Rectal smooth muscle tissue (tissue), 1 donor: ENCODE measurements at regions not wholly inside any gene's neighbourhood (a gene's known extent, or its start where the extent isn't known, plus 50 kb on each side); places are given as distances from the start of the nearest gene placed in this dataset.

Experiments used
- H3K27ac ChIP-seq: one replicate; pipeline ENCODE4 v1.7.0; 2013; ENCODE audit warnings: low read depth, low read length, inconsistent platforms
- H3K27me3 ChIP-seq: one replicate; pipeline ENCODE4 v1.7.0; 2013; ENCODE audit warnings: low read length; ENCODE audit not compliant: control insufficient read depth, insufficient read depth
- H3K36me3 ChIP-seq: one replicate; pipeline ENCODE4 v1.7.0; 2013; ENCODE audit warnings: low read length; ENCODE audit not compliant: control insufficient read depth, insufficient read depth
- H3K4me1 ChIP-seq: one replicate; pipeline ENCODE4 v1.7.0; 2013; ENCODE audit warnings: low read length; ENCODE audit not compliant: control insufficient read depth, insufficient read depth
- H3K4me3 ChIP-seq: one replicate; pipeline ENCODE4 v1.7.0; 2013; ENCODE audit warnings: low read length
- H3K9ac ChIP-seq: one replicate; pipeline ENCODE4 v1.7.0; 2013; ENCODE audit warnings: low read length

DNA sequence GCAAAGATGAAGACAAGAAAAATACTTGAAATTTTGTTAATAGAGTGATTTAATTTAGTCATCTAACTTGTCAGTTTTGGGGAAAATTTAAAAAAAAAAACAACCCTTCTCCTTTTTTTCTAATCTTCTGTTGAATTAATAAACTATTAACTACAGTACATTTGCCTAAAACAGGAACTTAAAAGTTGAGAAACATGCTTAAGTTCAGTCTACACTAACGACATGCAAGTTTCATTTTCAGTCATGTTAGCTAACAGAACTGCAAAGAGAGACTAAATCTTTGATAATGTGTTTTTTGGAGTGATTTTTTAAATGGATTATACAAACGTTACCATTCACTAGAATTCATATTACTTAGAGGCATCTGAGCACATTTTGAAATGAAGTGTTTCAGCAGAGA lies 71.9 kb upstream of the MBNL1 start:
- no peak overlapping the region for H3K9ac ChIP-seq
- H3K36me3 ChIP-seq = no peaks in the 10 kb centered on the region
- peaks cover 36% of the 10 kb centered on the region for H3K4me1 ChIP-seq
- no peak overlapping the region for H3K4me3 ChIP-seq
- H3K27ac ChIP-seq = peak overlapping the region; percentile 89
- no peaks in the 10 kb centered on the region for H3K27me3 ChIP-seq

DNA sequence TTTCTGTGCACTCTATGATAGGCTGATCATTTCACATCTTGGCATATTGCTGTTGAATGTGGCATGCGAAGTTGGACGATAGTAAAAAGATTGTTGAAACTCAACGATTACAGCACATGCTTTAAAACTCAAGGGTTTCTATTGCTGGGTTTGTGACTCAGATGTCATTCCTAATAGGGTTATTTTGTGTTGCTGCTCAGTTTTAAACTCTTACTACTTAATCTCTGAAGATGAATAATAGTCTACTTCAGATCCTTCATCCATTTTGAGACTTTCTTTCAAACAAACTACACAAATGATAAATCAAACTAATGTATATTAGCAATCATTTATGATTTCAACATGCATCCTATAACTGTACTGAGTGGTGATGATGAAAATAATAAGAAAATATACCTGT lies 71.3 kb upstream of the MBNL1 start:
- Histone ChIP-seq H3K27ac (peak overlapping the region; percentile 89), H3K9ac (no peak overlapping the region), H3K36me3 (no peaks in the 10 kb centered on the region), H3K27me3 (no peaks in the 10 kb centered on the region), H3K4me1 (peaks cover 39% of the 10 kb centered on the region), H3K4me3 (peak overlapping the region; percentile 32)

DNA sequence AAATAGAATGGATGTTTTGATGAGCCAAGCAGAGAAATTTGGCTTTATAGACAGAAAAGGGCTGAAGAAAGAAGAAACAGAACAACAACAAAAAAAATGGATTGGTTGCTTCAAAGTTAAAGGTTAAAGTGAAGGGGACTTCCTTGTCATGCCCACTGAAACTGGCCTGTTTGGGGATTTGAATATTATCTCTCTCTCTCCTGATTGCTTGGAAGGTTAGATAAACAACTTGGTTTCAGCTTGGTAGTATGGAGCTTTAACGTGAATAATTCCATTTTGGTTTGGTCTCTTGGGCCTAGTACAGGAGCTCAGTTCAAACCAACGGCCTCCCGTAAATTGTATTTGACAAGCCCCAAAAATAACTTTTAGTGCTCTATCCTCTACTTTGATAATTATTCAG lies 70.8 kb upstream of the MBNL1 start:
- peaks cover 44% of the 10 kb centered on the region for H3K4me1 ChIP-seq
- H3K36me3 ChIP-seq = no peaks in the 10 kb centered on the region
- peak overlapping the region; percentile 89 for H3K27ac ChIP-seq
- peak overlapping the region; percentile 32 for H3K4me3 ChIP-seq
- no peak overlapping the region for H3K9ac ChIP-seq
- no peaks in the 10 kb centered on the region for H3K27me3 ChIP-seq

DNA sequence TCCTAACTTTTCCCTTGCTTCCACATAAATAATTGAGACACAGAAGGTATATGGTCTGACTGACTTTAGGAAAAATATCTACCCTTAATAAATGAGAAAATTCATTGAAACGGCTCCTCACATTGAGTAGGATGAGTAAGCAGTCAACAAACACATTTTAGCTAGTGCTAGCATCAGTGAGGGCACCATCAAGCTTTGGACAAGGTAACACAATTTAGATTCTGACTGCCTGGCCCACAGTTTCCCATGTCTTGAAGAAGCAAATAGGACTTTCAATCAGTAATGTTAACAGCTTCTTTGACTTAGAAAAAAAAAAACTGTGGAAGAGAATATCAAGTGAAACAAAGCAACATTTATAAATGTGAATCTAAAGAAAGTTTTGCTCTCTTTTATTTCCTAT lies 70.1 kb upstream of the MBNL1 start:
- Histone ChIP-seq H3K27me3 (no peaks in the 10 kb centered on the region), H3K27ac (peak overlapping the region; percentile 89), H3K9ac (no peak overlapping the region), H3K36me3 (no peaks in the 10 kb centered on the region), H3K4me1 (peaks cover 50% of the 10 kb centered on the region), H3K4me3 (no peak overlapping the region)

DNA sequence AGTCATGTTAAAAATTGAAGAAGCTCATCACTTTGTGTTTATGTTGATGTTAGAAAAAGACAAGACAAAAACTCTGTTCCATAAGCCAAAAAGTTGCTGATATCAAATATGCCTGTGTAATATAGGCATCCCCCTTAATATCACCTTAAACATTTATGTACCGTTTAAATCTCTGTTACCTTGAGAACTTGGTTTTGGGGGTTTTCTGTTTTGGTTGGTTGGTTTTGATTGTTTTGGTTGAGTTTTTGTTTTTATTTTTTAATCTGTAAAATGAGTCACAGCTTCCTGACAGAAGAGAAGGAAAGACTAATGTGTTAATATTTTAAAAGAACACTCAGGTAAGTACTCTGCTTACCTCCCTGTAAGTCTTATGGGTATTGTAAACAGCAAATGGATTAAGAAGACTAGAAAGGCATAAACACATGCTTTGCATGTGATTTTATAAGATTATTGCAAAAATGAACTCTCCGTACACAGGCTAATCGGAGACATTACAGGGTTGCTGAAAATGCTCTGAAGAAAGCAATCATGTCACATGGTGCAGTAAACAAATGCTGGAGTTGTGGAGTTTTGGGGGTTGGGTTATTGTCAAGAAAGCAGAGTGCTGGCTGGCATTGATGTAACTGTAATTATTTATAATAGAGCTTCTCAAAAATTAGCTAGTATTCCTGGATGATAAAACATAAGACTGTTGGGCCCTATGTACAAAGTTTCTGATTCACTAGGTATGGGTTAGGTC lies 69.5 kb upstream of the MBNL1 start:
- H3K9ac ChIP-seq = no peak overlapping the region
- no peaks in the 10 kb centered on the region for H3K36me3 ChIP-seq
- H3K4me1 ChIP-seq = peaks cover 50% of the 10 kb centered on the region
- H3K4me3 ChIP-seq = peak overlapping the region; percentile 24
- no peaks in the 10 kb centered on the region for H3K27me3 ChIP-seq
- peak overlapping the region; percentile 89 for H3K27ac ChIP-seq

DNA sequence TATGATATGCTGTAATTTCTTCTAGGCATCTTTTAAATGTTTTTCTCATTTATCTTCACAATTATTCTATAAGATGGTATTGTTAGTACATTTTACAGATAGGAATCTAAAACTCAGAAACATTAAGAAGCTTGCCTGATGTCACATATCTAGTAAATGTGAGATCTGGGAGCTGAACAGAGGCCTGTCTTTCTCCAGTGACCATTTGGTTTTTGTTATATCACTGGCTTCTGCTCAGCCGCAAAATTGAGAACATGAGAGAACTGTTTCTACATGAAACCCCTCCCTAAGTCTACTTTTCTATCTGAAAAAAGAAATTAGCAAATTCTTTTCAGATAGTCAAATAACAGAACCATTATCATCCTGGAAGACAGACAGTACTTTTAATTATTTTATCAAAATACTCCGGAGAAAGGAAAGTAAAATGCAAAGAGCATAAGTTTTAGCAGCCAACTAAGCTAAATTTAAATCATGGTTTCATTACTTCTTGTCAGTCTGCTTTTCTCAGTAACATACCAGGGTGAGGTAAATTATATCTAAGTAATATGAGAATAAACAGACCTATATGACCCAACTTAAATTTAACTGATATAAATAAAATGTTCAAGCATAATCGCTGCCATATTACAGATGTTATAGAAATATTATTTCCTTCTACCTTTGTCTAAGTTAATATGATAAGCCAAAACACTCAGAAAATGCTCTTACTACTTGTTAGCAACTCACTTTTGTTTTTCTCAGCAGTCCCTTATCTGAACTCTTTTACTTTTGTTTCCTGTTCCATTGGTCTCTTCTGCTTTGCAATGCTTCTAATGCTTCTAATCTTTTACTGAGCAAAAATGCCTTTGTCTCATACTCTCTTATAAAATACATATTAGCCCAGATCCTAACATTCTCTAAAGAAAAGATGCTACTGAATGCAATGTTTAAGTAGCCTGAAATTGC lies 68.0 kb upstream of the MBNL1 start:
- peak overlapping the region; percentile 14 for H3K4me3 ChIP-seq
- H3K36me3 ChIP-seq = no peaks in the 10 kb centered on the region
- H3K27ac ChIP-seq = peak overlapping the region; percentile 89
- H3K9ac ChIP-seq = no peak overlapping the region
- H3K27me3 ChIP-seq = no peaks in the 10 kb centered on the region
- H3K4me1 ChIP-seq = peaks cover 53% of the 10 kb centered on the region

DNA sequence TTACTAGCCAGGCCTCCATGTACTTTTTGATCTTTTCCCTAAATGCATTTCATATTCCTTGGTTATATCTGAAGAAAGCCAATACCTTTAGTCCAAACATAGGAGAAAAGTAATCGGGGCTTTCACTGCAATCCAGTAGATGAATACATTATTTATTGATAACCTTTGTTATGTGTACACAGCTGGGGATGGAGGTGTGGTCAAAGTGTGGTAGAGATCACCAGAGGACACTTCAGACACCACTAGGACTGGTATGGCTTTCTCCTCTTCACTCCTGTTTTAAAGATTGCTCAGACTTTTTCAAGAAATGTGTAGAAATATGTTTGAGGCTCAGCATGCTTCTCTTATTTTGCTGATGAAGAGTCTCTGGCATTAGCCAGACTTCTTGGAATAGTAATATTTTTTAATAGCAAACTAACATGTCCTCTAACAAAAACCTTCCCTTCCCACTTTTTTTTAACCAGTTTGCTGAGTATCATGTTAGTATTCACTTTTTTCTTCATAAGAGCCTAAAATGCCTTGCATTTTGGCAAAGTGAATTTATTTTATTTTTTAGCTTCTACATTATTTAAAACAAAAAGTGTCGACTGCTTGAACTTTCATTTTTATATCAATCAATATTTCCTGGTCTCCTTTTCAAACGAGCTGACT lies 65.6 kb upstream of the MBNL1 start:
- Histone ChIP-seq H3K27me3 (no peaks in the 10 kb centered on the region), H3K27ac (peak overlapping the region; percentile 89), H3K4me1 (peaks cover 46% of the 10 kb centered on the region), H3K4me3 (peak overlapping the region; percentile 17), H3K9ac (no peak overlapping the region), H3K36me3 (no peaks in the 10 kb centered on the region)

DNA sequence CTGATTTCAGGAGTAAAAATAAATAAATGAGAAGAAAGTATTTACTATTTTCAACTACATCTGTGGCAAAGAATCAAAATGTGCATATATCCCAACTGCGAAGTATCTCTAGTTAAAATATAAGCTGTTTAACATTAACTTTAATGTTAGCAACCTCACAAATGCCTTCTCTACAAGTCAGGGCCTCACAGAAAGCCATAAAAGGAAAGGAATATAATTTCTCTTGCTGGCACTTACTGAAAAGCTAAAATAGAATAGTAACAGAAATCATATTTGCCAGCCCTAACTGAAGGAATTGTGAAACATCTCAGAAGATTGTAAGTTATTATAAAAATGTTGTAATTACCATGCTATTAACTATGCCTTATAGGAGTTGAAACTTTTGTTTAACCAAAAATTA lies 65.1 kb upstream of the MBNL1 start:
- peaks cover 43% of the 10 kb centered on the region for H3K4me1 ChIP-seq
- no peak overlapping the region for H3K9ac ChIP-seq
- peak overlapping the region; percentile 89 for H3K27ac ChIP-seq
- no peaks in the 10 kb centered on the region for H3K36me3 ChIP-seq
- no peaks in the 10 kb centered on the region for H3K27me3 ChIP-seq
- H3K4me3 ChIP-seq = peak overlapping the region; percentile 50

DNA sequence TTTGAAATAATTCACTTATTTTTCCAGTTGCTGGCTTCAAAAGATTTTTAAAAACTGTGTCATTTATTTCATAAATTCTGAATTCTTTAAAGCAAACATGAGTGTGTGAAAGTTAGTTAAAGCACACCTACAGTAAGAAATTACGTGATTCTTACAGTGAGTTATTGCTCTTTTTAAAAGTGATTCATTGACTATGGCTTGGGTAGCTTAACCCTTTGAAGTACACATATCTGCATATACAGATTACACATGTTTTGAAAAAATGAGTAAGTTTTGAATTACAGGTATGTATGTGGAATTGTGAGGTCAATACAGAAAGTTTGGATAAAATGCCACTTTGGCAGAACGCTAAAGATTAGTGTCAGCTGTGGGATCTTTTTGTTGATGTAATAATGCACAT lies 64.5 kb upstream of the MBNL1 start:
- no peak overlapping the region for H3K9ac ChIP-seq
- H3K27ac ChIP-seq = peak overlapping the region; percentile 89
- no peaks in the 10 kb centered on the region for H3K27me3 ChIP-seq
- peak overlapping the region; percentile 50 for H3K4me3 ChIP-seq
- peaks cover 37% of the 10 kb centered on the region for H3K4me1 ChIP-seq
- no peaks in the 10 kb centered on the region for H3K36me3 ChIP-seq

DNA sequence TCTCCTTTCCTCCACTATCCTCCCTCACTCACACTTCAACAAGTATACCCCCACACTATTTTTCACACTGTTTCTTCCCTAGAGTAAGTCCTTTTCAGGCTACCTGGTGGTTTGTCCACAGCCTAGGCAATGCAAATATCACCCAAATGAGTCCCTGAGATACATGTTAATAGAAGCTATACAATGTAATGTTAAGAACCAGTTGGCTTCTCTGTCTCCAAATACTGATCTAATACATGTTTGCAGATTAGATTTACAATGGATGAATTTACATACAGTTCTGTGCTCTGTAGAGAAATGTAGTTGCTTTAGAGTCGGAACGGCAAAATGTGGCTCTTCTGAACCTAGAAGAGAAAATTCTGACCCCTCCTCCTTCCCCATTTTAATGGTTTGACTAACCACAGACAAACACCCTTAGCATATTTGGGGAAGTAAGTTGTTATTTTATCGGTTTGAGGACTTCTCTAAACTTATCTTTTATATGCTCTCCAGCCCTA lies 63.6 kb upstream of the MBNL1 start:
- peak overlapping the region; percentile 60 for H3K4me3 ChIP-seq
- peak overlapping the region; percentile 89 for H3K27ac ChIP-seq
- H3K4me1 ChIP-seq = peaks cover 31% of the 10 kb centered on the region
- no peaks in the 10 kb centered on the region for H3K36me3 ChIP-seq
- no peaks in the 10 kb centered on the region for H3K27me3 ChIP-seq
- H3K9ac ChIP-seq = peak overlapping the region; percentile 13

DNA sequence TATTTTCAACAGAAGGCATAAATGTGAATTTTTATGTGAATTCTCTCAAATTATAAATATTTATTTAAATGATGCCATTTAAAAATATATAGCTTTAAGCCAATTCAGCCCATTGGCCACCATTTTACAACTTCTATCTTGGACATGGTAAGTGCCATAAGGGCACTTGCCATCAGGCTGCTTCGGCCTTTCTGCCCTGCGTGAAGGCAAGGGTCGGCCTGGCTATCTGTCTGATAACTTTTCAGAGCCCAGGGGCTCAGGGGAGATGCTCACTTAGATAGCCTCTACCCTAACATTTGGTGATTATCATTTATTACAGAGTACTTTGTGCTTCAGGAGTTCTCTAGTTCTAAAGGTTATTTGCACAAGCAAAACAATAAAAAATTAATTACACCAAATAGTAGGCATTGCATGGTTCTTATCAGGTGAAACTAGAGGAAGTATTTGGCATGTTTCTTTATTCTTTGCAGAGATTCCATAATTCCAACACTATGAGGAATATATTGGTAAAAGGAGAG lies 62.4 kb upstream of the MBNL1 start:
- H3K4me1 ChIP-seq = peaks cover 29% of the 10 kb centered on the region
- H3K27me3 ChIP-seq = no peaks in the 10 kb centered on the region
- H3K9ac ChIP-seq = no peak overlapping the region
- H3K27ac ChIP-seq = peak overlapping the region; percentile 89
- H3K4me3 ChIP-seq = no peak overlapping the region
- H3K36me3 ChIP-seq = no peaks in the 10 kb centered on the region

DNA sequence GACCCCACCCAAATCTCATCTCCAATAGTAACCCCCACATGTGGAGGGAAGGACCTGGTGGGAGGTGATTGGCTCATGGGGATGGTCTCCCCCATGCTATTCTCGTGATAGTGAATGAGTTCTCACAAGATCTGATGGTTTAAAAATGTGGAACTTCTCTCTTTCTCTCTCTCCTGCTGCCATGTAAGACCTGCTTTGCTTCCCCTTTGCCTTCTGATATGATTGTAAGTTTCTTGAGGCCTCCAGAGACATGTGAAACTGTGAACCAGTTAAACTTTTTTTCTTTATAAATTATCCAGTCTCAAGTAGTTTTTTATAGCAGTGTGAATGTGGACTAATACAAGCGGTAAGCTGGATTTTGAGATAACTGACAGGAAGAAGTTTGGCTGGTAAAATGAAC lies 60.3 kb upstream of the MBNL1 start:
- Histone ChIP-seq H3K36me3 (no peaks in the 10 kb centered on the region), H3K27me3 (no peaks in the 10 kb centered on the region), H3K4me3 (no peak overlapping the region), H3K9ac (no peak overlapping the region), H3K4me1 (peaks cover 19% of the 10 kb centered on the region), H3K27ac (peak overlapping the region; percentile 3)
